Hematopoietic multipotent progenitor cell (in vitro differentiated cells): ENCODE measurements at regions not wholly inside any gene's neighbourhood (a gene's known extent, or its start where the extent isn't known, plus 50 kb on each side); places are given as distances from the start of the nearest gene placed in this dataset.

Experiments
- DNase-seq, 3 donors: peaks; one replicate each; pipeline ENCODE4 v3.0.0-alpha.2; 2011 to 2015; ENCODE audit warnings: low read depth in 2 of 3, low spot score in 2 of 3

DNA sequence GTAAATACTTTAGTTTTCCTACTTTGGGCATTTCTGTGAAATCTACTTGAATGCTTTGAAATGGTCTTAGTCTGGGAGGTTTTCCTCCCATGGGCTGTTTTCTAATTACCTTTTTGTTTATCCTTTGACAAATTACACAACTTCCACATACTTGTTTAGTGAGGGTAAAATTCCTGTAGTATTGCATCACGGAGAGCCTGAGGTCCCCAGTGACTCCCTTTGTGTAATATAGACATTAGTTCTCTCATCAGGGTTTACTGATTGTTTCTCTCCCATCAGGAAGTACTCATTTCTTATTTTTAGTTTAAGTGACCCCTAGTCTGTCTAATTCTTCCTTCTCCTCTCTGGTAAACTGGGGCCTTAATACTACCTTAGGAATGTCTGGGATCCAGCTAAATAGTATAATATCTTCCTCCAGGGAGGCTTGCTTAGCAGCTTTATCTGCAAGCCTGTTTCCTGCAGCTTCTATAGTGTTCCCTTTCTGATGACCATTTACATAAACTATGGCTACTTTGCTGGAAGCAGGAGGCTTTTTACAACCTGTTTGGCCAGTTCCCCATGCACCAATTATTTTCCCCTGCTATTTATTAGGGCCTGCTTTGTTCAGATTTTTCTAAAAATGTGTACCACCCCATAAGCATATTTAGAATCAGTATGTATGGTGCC, 87.2 kb upstream of the XCR1 start:
- no peak for DNase-seq

DNA sequence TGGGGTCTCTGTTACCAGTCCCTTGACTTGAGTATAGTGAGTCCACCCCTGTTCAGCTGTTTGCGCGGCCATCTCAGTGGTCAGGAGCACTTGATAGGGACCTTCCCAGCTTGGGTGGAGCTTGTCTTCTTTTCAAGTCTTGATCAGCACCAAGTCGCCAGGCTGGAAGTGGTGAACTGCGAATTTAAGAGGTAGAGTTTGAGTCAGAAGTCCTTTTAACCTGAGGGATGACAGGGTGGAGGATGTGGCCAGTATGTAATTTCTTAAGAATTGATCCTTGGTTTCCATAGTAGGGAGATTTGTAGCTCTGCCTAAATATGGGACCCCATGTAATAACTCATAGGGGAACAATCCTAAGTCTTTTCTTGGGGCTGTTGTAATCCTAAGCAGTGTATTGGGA, 86.3 kb upstream of the XCR1 start:
- DNase-seq = no peak

GRCh38 chr3:46112984-46113383, 85.7 kb upstream of the XCR1 start:
- DNase-seq = no peak

DNA sequence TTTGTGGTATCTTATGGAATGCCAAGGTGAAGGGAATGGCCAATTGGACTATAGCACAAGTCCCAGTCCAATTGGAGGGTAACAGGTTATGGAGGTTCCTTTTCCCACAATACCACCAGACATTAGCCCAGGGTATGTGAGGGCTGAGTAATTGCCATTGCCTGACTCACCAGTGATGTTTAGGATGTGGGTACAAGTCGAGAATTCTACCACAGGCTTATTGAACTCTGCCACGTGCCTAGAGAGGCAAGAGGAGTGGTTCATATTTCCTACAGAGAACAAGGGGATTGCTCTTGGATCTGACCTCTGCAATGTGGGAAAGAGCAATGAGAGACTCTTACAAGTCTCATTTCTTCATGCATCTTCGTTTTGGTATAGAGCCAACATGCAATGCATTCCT, 85.0 kb upstream of the XCR1 start:
- DNase-seq = no peak

GRCh38 chr3:46110701-46111493, 83.6 kb upstream of the XCR1 start:
- no peak for DNase-seq

- DNase-seq = no peak
Observed at GRCh38 chr3:46107682-46108081, 80.4 kb upstream of the XCR1 start.

GRCh38 chr3:46105306-46105919, 78.1 kb upstream of the XCR1 start:
- DNase-seq = no peak

- no peak for DNase-seq
Observed at GRCh38 chr3:46104706-46105105, 77.4 kb upstream of the XCR1 start.

DNA sequence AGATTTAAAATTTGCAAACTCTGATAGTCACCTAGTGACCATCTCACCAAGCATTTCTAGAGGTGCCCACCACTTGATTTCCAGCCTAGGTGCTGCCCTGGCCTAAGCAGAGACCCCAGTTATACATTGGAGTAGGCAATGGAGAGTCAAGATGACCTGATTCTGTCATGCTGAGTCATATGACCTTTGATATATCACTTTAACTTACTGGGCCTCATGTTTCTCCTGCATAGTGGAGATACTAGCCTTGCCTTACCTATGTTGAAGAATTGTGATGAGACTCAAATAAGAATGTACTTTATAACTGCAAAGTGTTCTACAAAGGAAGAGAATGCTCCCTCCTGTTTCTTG, 75.5 kb upstream of the XCR1 start:
- DNase-seq = no peak

DNA sequence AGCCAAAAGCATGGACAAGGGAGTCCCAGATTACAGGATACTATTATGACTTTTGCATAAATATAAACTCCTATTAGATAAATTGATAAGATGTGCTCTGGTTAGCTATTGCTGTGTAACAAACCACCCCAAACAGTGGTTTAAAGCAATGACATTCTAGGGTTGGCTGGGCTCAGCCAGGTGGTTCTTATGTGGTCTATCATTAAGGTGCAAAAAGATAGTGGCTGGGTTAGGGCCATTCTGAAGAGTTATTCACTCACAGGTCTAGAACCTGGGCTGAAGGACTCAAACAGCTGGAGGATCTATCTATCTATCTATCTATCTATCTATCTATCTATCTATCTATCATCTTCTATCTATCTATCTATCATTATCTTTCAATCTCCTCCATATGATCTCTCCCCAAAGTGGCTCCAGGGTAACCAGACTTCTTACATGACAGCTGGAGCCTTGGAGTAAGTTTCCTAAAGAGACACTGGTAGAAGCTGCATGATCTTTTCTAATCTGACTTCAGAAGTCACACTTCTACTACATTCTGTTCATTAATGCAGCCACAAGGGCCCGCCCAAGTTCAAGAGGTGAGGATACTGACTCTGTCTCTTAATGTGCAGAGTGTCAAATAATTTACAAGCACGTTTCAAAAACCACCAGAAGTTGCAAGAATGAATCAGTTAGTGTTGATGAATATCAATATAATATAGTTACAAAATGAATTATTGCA, 74.9 kb upstream of the XCR1 start:
- peak in 1 of 3 donors; percentile 21 for DNase-seq

GRCh38 chr3:46100812-46101211, 73.5 kb upstream of the XCR1 start:
- DNase-seq = peak in 1 of 3 donors; percentile 46

DNA sequence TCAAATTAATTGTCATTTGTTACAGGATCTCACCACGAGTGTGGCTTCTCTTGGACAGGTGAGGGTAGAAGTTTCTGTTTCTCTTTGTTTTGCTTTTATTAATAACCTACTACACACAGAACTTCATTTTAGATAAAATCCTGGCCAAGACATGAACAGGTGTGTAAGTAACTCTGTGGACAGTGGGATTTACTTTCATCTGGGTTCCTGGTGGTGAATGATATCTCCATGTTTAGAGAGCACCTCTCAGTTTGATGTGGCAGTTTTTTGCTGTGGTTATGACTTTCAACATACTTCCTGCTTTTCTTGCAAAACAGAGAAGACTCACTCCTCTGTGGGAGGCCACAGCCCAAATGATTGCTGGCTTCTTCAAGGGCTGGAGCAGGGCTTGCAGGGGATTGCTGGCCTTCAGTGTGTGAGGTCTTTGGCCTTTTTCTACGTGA, 71.1 kb upstream of the XCR1 start:
- peak in 1 of 3 donors; percentile 53 for DNase-seq

DNA sequence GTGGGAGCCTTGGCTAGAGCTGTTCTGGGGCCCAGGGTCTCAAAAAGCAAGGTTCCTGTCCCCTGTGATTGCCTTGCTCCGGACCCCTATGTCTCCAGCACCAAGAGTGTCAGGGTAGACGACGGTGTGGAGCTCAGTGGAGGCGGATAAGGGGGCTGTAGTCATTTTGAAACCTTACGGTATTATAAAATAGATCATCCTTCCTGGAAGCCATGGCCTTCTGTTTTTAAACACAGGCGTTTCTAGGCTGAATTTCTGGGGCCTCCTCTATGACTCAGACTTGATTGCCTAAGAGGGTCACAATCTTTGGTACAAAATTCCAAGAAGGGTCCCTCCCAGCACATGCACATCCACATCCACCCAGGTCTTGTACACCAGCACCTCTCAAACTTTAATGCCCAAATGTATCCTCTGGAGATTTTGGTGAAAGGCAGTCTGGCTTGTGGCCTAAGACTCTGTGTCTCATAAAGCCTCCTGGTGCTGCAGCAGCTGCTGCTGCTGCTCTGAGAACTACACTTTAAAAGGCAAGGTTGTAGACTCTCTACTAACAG, 70.5 kb upstream of the XCR1 start:
- DNase-seq = peak in 1 of 3 donors; percentile 48

- no peak for DNase-seq
Observed at GRCh38 chr3:46096781-46097180, 69.5 kb upstream of the XCR1 start.

DNA sequence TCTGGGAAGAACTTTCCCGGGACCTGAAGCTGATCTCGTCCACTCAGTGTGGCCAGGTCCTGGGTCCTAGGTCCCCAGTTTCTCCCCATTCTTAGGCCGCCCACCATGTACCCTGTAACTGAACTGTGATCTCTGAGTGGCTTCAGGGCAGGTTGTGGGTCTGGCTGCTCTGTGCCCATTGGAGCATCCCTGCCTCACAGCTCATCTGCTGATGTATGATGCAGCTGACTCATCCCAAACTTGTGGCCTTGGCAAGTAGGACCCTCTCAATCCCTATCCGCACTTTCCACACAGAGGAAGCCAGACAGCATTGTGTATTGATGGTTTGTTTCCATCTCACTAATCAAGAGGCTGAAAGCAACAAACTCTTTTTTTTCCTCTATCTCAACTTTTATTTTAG, 69.1 kb upstream of the XCR1 start:
- DNase-seq = no peak

GRCh38 chr3:46095307-46095706, 68.0 kb upstream of the XCR1 start:
- peak in 1 of 3 donors; percentile 86 for DNase-seq

- DNase-seq = no peak
Observed at GRCh38 chr3:46094506-46094905, 67.2 kb upstream of the XCR1 start.

GRCh38 chr3:46093966-46094365, 66.7 kb upstream of the XCR1 start:
- DNase-seq = no peak

- DNase-seq = no peak
Observed at GRCh38 chr3:46093327-46093942, 66.2 kb upstream of the XCR1 start.

- DNase-seq = no peak
Observed at GRCh38 chr3:46092702-46093080, 65.4 kb upstream of the XCR1 start.
